ENCODE measurements at regions not wholly inside any gene's neighbourhood (a gene's known extent, or its start where the extent isn't known, plus 50 kb on each side); places are given as distances from the start of the nearest gene placed in this dataset.

DNA sequence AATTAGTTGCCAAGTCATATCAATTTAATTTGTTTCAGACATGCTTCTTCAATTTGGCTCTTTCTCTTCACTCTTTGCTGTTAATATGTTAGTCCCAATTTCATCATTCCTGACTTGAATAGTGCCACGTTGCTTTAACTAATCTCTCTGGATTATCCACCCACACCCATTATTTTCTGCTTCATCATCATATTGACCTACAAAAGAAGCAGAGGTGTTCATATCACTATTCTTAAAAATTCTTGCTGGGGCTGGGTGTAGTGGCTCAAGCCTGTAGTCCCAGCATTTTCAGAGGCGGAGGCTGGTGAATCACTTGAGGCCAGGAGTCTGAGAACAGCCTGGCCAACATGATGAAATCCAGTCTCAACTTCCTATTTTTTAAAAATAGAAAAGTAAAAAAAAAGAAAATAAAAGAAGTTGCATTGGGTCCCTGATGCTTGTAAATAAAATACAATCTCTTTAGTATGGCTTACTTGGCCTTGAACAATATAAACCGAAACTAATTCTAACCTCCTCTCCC lies 65.7 kb upstream of the KCNIP4 start:
- TF ChIP-seq ZFP3 (CRISPR knock-in tag; IDR thresholded peaks at IDR 0.05), result no peak
- TF ChIP-seq, protein P1, sequence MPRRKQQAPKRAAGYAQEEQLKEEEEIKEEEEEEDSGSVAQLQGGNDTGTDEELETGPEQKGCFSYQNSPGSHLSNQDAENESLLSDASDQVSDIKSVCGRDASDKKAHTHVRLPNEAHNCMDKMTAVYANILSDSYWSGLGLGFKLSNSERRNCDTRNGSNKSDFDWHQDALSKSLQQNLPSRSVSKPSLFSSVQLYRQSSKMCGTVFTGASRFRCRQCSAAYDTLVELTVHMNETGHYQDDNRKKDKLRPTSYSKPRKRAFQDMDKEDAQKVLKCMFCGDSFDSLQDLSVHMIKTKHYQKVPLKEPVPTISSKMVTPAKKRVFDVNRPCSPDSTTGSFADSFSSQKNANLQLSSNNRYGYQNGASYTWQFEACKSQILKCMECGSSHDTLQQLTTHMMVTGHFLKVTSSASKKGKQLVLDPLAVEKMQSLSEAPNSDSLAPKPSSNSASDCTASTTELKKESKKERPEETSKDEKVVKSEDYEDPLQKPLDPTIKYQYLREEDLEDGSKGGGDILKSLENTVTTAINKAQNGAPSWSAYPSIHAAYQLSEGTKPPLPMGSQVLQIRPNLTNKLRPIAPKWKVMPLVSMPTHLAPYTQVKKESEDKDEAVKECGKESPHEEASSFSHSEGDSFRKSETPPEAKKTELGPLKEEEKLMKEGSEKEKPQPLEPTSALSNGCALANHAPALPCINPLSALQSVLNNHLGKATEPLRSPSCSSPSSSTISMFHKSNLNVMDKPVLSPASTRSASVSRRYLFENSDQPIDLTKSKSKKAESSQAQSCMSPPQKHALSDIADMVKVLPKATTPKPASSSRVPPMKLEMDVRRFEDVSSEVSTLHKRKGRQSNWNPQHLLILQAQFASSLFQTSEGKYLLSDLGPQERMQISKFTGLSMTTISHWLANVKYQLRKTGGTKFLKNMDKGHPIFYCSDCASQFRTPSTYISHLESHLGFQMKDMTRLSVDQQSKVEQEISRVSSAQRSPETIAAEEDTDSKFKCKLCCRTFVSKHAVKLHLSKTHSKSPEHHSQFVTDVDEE (CRISPR knock-in tag; IDR thresholded peaks at IDR 0.05), result no peak
- no peak for TF ChIP-seq ZFP30 (CRISPR knock-in tag; IDR thresholded peaks at IDR 0.05)
- no peak for TF ChIP-seq ARNTL (CRISPR knock-in tag; IDR thresholded peaks at IDR 0.05; ENCODE audit: borderline replicate concordance, low read depth)
- TF ChIP-seq ZC3H10 (CRISPR knock-in tag; IDR thresholded peaks at IDR 0.05), result no peak
- TF ChIP-seq, protein P2, sequence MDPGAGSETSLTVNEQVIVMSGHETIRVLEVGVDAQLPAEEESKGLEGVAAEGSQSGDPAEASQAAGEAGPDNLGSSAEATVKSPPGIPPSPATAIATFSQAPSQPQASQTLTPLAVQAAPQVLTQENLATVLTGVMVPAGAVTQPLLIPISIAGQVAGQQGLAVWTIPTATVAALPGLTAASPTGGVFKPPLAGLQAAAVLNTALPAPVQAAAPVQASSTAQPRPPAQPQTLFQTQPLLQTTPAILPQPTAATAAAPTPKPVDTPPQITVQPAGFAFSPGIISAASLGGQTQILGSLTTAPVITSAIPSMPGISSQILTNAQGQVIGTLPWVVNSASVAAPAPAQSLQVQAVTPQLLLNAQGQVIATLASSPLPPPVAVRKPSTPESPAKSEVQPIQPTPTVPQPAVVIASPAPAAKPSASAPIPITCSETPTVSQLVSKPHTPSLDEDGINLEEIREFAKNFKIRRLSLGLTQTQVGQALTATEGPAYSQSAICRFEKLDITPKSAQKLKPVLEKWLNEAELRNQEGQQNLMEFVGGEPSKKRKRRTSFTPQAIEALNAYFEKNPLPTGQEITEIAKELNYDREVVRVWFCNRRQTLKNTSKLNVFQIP (CRISPR knock-in tag; IDR thresholded peaks at IDR 0.05; ENCODE audit: borderline replicate concordance, low read depth), result no peak
- TF ChIP-seq TOX (CRISPR knock-in tag; IDR thresholded peaks at IDR 0.05; ENCODE audit: borderline replicate concordance), result no peak
- no peak for TF ChIP-seq OSR1 (CRISPR knock-in tag; IDR thresholded peaks at IDR 0.05)
- no peak for TF ChIP-seq ISL1 (CRISPR knock-in tag; IDR thresholded peaks at IDR 0.05)
- TF ChIP-seq ZNF565 (CRISPR knock-in tag; conservative IDR thresholded peaks at IDR 0.05; ENCODE audit: low read depth), result no peak
- no peak for TF ChIP-seq TCF4 (CRISPR knock-in tag; IDR thresholded peaks at IDR 0.05; ENCODE audit: borderline replicate concordance)
- no peak for TF ChIP-seq GLIS3 (CRISPR knock-in tag; IDR thresholded peaks at IDR 0.05)
- TF ChIP-seq, protein P3, sequence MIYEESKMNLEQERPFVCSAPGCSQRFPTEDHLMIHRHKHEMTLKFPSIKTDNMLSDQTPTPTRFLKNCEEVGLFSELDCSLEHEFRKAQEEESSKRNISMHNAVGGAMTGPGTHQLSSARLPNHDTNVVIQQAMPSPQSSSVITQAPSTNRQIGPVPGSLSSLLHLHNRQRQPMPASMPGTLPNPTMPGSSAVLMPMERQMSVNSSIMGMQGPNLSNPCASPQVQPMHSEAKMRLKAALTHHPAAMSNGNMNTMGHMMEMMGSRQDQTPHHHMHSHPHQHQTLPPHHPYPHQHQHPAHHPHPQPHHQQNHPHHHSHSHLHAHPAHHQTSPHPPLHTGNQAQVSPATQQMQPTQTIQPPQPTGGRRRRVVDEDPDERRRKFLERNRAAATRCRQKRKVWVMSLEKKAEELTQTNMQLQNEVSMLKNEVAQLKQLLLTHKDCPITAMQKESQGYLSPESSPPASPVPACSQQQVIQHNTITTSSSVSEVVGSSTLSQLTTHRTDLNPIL (CRISPR knock-in tag; IDR thresholded peaks at IDR 0.05; ENCODE audit: low read depth), result no peak
- TF ChIP-seq SNAI2 (CRISPR knock-in tag; IDR thresholded peaks at IDR 0.05), result no peak
- no peak for TF ChIP-seq RARB (CRISPR knock-in tag; IDR thresholded peaks at IDR 0.05)
- no peak for TF ChIP-seq BACH2 (CRISPR knock-in tag; IDR thresholded peaks at IDR 0.05; ENCODE audit: borderline replicate concordance)
- TF ChIP-seq, protein P4, sequence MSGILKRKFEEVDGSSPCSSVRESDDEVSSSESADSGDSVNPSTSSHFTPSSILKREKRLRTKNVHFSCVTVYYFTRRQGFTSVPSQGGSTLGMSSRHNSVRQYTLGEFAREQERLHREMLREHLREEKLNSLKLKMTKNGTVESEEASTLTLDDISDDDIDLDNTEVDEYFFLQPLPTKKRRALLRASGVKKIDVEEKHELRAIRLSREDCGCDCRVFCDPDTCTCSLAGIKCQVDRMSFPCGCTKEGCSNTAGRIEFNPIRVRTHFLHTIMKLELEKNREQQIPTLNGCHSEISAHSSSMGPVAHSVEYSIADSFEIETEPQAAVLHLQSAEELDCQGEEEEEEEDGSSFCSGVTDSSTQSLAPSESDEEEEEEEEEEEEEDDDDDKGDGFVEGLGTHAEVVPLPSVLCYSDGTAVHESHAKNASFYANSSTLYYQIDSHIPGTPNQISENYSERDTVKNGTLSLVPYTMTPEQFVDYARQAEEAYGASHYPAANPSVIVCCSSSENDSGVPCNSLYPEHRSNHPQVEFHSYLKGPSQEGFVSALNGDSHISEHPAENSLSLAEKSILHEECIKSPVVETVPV (CRISPR knock-in tag; IDR thresholded peaks at IDR 0.05), result no peak
- no peak for TF ChIP-seq ZNF8 (CRISPR knock-in tag; IDR thresholded peaks at IDR 0.05)
- no peak for ATAC-seq

DNA sequence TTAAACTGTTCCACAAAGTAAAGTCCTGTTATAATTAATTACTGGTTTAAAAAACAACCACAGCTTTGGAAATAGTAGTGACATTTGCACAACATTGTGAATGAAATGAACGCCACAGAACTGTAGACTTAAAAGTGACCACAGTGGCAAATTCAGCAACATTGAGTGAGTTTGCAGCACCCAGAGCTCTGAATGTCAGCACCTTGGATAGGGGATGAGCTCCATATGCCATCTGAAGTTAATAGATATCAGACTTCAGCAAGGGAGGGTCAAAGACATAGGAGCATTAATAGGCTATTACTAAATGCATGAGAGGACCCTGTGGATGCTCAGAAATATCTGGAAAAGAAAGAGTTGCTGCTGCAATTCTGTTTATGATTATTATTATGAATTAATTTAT lies 55.3 kb upstream of the KCNIP4 start:
- TF ChIP-seq RARB (CRISPR knock-in tag; IDR thresholded peaks at IDR 0.05) (no peak), ZNF70 (CRISPR knock-in tag; IDR thresholded peaks at IDR 0.05) (no peak), ZFP30 (CRISPR knock-in tag; IDR thresholded peaks at IDR 0.05) (no peak), ZNF8 (CRISPR knock-in tag; IDR thresholded peaks at IDR 0.05) (no peak), BACH2 (CRISPR knock-in tag; IDR thresholded peaks at IDR 0.05; ENCODE audit: borderline replicate concordance) (no peak)
- TF ChIP-seq, protein P1 (CRISPR knock-in tag; IDR thresholded peaks at IDR 0.05), result no peak
- ATAC-seq, result peak; percentile 62; the same call in 2 of the 3 replicates
